SKM-1 treated with dmso at 0.1 percent for 144 hours (cell line): ENCODE measurements at regions not wholly inside any gene's neighbourhood (a gene's known extent, or its start where the extent isn't known, plus 50 kb on each side); places are given as distances from the start of the nearest gene placed in this dataset.
"Not testable (repeated sequence)": the region's sequence is repeated elsewhere in the genome, so short reads cannot be mapped to it uniquely, and the experiment has no call there.

Source experiments
- DNase-seq: peaks from one replicate; lab custom pipeline; 2025; ENCODE audit not compliant: unreplicated experiment; lab: John Stamatoyannopoulos, UW

DNA sequence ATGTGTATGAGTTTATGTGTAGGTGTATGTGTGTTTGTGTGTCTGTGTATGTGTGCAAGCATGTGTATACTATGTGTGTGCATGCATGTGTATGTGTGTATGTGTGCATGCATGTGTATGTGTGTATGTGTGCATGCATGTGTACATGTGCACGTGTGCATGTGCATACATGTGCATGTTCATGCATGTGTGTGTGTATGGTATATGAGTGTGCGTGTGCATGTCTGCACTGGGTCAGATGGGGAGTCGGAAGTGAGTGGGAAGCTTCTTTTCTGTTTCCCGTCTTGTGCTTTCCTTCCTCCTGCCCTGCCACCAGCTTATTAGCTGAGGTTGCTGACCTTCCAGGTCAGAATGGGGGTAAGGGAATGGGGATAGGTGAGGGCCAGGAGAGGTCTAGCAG lies 174.7 kb downstream of the MAP2K4 start:
- DNase-seq = no peak

DNA sequence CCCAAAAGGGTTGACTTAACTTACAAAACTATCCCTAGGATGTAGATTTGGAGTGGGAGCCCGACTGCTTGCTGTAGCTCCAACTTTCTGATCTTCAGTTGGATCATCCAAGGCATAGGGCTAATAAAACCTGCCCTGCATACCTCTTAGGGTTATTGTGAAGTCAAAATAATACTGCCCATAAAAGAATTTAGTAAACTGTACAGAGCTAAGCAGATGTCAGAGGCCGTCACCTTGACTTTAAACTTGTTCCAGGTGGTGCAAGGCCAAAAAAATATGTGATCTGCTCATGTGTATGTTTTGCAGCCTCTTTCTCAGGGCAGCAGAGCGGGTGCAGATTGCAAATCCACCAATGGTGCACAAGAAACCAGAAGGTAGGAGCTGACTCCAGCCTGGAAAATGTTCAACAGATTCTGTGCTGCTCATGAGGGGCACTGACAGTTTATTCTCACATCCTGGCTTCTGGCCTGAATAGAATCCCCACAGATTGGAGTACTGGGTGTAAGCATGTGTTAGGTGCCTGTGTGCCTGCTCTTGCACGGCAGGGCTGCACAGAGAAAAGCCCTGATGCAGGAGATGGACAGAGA lies 180.7 kb downstream of the MAP2K4 start:
- DNase-seq = no peak

DNA sequence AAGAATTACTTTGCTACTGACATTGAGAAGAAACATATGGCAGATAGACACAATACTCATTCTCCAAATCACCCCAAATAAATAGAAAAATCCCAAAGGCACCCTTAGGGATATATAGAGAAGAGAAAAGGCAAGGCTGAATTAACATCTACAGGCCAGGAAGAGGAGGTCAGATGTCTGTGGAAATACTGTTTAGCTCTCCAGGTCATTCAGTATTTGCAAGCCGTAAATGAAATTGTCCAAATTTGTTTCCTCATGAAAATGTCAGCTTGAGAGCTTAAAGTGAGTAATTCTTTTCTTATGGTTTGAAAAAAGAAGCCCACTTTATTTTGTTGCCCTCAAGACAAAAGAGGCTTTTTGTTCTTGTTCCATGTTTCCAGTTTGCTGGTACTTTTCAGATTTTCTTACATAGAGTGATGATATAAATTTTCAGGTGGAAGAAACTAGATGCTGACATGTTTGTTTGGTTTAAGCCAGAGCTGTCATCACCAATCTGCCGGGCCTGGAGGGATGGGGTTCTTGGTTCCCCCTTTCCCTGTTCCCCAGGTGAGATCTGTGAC lies 189.0 kb downstream of the MAP2K4 start:
- DNase-seq = no peak

DNA sequence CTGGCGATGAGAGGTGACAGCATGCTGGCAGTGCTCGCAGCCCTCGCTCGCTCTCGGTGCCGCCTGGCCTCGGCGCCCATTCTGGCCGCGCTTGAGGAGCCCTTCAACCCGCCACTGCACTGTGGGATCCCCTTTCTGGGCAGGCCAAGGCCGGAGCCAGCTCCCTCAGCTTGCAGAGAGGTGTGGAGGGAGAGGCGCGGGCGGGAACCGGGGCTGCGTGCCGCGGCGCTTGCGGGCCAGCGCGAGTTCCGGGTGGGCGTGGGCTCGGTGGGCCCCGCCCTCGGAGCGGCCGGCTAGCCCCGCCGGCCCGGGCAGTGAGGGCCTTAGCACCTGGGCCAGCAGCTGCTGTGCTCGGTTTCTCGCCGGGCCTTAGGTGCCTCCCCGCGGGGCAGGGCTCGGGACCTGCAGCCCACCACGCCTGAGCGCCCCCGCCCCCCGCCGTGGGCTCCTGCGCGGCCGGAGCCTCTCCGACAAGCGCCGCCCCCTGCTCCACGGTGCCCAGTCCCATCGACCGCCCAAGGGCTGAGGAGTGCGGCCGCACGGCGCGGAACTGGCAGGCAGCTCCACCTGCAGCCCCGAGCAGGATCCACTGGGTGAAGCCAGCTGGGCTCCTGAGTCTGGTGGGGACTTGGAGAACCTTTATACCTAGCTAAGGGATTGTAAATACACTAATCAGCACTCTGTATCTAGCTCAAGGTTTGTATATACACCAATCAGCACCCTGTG lies 200.2 kb downstream of the MAP2K4 start:
- DNase-seq = not testable (repeated sequence)

DNA sequence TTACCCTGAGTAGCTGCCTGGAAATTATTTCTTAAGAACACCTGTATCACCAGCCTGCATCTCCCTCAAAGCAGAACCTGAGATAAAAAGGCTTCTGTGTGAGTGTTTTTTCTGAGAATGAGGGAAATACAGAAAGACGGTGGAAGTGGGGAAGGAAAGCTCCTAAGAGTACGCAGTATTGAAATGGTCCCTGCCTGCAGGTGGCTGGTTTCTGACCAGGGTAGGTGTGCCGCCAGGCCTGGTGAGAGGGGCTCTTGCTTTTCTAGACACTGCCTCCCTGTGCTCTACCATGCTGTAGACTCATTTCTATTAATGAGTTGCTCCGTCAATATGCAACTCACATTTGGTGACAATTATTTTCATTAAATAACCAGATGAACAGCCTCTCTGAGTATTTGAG lies 201.7 kb downstream of the MAP2K4 start:
- no peak for DNase-seq

DNA sequence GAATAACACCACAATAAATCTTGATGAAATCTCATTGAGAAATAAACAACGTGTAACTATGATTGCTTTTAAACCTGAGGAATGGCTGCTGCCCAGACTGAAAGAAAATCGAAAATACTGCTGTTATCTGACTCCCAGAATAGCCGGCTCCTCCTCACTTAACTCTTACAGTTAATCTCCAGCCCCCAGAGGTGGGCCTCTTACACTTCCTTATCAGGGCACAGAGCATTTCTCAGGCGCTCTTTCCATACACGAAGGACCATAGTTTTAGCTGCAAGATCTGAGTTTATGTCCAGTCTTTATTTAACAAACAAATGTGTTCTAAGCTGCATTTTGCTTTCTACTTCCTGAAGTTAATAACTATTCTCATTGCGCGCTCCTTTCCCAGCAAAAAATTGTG lies 206.9 kb downstream of the MAP2K4 start:
- DNase-seq = no peak

DNA sequence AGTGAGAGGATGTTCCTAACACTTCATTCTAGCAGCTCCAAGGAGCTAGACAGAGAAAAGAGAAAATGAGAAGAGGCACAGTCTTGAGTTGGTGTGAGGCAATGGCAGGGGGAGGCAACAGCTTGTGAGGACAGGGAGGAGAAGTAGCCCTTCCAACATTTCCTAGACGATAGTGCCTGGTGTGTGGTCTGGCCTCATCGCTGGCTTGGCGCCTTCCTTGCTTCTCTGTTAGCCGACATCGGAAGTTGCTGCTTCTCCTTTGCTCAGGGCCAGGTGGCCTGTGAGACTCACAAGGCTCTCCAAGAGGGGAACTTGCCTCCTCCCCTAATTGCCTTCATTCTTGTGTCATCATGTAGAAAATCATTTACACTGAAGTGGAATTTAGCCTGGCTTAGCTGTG lies 208.7 kb downstream of the MAP2K4 start:
- DNase-seq = peak; percentile 7

DNA sequence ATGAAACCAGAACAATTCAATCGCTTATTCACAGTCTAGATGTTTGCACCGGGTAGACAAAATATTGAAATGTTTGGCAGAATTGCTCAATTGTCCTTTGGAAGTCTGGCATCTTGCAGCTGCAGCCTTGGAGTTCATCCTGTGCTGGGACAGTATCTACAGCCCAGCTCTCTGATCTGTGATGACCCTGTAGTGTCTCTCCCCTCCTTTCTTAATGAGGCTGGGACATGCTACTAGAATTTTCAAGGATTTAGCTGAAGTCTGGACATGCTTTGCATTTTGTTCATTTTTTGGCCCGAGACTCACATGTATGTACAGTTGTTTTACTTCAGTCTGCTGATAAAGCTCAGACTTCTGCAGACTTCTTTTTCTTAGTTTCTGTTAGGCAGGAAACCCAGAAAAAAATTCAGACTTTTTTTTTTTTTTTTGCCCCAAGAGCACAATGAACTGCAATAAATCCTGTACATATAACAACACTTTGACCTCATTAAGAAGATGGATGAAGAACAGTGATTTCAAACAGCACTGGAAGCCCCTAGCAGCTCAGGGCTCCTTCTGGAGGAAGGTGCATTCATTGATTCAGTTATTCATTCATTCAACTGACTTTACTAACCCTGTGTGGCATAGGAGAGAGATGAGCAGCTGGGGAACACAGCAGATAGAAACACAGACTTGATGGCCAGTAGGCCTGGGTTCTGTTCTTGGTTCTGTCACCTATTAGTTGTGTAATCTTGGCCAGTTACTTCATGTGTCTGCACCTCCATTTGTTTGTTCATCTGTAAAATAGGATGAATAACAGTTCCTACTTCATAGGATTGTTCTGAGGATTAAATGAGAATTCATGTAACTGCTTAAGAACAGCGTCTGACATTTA lies 210.0 kb downstream of the MAP2K4 start:
- no peak for DNase-seq

DNA sequence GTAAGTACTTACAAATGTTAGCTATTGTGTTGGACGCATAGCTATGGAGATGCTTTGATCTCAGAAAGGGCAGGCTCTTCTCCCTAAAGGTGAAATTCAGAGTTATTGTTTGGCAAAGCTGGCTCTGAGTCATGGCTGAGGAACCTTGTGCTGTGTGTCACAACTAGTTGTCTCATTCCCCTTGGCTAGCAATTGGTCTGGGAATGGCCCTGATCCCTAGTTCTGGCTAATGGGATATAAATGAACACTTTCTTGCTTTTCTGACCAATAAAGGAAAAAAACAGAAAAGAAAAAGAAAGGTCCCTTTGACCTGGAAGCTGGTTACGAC lies 210.6 kb downstream of the MAP2K4 start:
- no peak for DNase-seq

DNA sequence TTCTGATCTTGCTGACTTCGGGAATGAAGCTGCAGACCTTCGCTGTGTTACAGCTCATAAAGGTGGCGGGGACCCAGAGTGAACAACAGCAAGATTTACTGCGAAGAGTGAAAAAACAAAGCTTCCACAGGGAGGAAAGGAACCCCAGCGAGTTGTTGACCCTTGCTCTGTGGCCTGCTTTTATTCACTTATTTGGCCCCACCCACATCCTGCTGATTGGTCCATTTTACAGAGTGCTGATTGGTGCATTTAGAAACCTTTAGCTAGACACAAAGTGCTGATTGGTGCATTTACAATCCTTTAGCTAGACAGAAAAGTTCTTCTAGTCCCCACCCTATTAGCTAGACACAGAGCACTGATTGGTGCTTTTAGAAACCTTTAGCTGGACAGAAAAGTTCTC lies 218.3 kb downstream of the MAP2K4 start:
- not testable (repeated sequence) for DNase-seq

DNA sequence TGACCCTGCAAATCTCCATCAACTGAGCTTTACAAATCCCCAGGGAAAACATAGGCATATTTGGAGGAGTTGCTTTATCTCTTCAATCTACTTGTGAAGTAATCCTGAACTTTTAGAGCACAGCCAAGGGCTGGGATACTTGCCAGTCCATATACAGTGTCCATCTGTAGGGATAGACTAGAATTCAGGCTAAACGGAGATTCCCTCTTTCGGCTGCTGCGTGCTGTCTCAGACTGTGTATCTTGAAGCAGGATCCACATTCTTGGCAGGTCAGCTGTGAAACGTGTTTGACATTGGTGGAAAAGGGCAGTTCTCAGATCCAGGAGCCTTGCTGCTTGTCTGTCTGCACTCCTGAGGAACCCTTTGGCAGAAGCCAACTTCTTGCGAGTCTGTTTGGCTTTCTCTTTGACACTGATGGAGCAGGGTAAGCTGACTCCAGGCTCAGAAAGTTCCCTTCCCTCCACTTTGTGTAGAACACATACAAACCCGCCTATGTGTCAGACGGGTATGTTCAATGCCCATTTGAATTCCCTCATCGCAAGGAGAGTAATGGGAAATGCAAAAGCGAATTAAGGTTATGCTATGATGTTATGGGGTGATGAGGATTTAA lies 221.8 kb downstream of the MAP2K4 start:
- no peak for DNase-seq

DNA sequence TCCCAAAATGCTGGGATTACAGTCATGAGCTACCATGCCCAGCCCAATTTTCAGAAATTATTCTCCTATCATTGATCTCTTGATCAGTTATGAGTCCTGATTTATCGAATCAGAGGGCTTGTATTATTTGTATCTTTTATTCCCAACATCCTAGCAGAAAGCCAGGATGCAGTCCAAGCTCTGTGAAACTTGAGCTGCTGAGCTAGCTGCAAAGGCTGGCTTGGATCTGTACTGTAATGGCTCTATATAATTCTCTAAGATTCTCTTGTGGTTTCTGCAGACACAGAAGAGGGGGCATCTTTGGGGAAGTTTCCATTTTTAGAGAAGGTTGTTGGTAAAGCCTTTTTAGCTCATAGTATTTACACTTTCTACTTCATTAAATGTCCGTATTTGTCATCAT lies 227.1 kb downstream of the MAP2K4 start:
- DNase-seq = no peak

DNA sequence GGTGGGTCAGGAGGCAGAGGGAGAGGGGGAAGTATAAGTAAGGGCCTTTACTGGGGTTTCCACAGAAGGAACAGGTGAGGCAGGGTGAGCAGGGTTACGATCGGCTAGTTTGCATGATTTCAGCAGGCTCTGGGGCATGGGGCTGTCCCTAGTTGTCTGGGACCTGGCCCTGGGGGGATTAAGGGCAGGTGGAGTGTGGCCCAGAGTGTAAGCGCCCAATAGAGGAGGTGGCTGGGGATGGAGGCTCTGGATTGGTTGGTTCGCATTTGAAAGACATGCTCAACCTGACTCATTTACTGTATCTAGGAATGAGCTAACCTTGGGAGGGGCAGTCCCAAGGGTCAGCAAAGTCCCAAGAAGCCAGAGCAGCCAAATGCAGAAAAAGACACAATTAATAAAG lies 230.3 kb downstream of the MAP2K4 start:
- no peak for DNase-seq

DNA sequence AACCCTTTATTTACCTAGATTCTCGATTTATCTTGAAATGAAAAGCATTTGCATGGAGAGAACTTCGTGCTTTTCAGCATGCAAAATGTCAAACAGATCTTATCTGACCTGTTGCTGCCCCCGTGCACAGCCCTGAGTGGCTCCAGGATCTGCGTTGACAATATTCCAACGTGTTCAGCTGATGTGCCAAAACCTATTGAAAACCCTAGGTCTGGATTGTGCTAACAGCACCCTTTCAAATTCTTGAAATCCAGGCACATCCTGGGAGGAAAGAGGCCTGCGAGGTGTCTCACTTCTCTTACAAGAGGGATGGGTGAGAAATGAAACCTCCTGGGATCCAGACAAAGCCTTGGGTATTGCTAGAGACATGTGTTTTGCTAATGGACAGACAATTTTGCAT lies 231.8 kb downstream of the MAP2K4 start:
- DNase-seq = no peak

DNA sequence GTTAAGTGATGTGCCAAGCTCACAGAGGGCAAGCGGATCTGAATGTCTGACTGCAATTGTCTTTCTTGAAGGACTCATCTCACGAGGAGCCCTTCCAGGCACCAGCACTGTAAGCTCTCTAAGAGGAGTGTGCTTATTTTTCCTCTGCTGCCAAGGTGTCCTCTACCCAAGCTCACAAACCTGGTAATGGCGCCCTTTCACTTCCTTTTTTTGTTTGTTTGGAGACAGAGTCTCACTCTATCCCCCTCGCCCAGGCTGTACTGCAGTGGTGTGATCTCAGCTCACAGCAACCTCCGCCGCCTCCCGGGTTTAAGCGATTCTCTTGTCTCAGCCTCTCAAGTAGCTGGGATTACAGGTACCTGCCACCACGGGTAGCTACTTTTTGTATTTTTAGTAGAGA lies 233.8 kb downstream of the MAP2K4 start:
- no peak for DNase-seq

DNA sequence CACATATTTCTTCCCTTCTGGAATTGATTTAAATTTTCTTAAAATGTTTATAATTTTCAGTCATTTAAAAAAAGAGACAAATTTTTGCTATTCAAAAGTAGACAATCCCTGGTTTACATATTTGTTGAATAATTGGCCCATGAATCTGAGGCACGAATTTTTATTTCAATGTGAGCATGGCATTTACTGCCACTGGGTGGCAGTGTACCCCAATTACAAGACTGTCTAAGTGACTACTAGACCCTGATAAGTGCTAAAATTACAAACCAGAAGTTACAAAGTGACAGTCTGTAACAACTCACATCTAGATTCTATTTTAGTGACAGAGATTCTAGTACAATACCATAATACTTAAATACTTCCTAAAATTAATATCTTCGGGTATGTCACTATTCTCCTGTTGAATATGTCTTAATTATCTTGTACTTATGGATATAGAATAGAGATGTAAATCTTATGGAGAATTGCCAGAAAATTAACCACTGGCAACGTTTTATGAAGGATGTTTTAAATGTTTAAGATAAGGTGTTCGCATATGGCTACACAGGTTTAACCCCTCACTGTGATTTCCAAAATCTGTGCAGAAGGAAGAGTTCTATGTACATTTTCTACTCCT lies 235.8 kb downstream of the MAP2K4 start:
- no peak for DNase-seq

DNA sequence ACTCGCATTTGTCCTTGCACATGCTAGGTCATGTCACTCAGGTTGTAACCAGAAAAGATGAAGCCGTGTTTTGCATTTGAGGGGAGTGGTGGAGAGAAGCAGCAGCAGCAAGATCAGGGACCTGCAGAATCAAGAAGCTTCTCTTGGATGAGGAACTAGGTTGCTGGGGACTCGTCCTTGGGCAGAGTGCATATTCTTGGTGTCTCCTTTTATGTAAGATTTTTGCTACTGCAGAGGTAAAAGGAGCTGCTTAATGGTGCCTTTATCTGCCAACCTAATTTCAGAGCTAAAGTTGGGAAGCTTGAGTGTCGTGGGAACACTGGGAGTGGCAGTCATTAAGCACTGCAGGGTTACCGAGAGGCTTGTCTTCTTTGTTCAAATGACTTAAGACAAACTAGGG lies 236.5 kb downstream of the MAP2K4 start:
- DNase-seq = no peak

DNA sequence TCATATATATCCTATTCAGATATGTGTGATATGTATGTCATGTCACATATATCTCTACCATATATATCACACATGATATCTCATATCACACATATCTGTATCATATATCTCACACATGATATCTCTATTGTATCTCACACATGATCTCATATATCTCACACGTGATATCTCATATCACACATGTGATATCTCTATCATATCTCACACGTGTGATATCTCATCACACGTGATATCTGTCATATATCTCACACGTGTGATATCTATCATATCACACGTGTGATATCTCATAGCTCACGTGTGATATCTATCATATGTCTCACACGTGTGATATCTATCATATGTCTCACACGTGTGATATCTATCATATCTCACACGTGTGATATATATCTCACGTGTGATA lies 240.7 kb downstream of the MAP2K4 start:
- no peak for DNase-seq

DNA sequence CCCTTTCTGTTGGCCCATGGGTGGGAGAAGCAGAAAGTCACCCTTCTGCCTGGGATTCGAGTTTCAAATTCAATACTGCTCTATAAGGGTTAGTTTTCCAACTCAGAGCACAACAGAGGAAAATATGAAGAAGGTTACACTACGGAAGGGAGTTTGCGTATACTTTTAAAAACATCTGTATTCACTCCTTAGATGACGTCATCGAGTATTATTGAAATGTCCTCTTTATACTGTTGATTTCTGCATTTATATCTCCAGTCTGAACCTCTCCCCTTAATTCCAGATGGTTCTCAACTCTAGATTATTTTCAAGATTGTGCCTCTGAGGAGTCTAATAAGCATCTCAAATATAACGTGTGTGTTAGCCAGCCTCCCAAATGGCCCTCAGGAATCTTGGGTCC lies 249.1 kb downstream of the MAP2K4 start:
- no peak for DNase-seq

DNA sequence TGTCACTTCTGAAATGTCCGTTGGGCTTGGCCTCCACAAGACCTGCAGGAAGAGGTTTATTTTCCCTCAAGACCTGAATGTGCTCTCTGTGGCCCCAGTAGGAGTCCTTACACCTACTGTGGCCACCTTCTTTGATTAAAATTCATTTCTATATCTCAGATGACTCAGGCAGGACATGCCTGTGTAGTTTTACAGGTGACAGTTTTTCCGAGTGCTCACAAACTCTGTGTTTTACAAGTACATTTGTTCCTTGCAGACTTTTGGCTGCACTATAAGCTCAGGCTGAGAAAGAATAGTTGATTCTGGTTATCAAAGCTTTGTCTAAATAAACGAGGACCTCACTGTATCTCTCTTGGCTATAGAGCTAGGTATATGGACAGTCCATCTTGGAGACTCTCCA lies 257.1 kb downstream of the MAP2K4 start:
- no peak for DNase-seq

DNA sequence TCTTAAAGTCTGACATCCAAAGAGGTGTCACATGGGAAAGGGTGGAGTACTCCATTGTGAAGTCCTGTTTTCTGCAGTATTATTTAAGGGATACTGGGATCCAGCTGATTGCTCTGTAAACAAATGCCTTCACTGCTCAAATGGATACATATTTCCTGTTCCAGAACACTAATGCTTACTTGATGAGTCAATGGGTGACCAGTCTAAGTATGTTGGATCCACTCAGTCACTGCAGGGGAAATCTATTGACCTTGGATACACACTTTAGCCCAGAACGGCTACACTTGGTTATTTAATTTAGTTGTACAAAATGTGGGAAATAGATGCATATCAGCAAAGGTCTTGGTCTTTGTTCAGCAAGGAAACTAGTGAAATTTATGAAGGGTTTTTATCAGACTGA lies 261.4 kb downstream of the MAP2K4 start:
- no peak for DNase-seq
